IMR-90 (cell line): ENCODE measurements at regions not wholly inside any gene's neighbourhood (a gene's known extent, or its start where the extent isn't known, plus 50 kb on each side); places are given as distances from the start of the nearest gene placed in this dataset.

Experiments used
- BHLHE40 ChIP-seq: fragments of 150-350 bp; IDR thresholded peaks from 2 replicates; pipeline ENCODE4 v1.6.1; 2016; ENCODE audit warnings: mild to moderate bottlenecking, low read depth, low read length
- CEBPB ChIP-seq: IDR thresholded peaks from 2 replicates; pipeline ENCODE4 v1.6.1; 2012; ENCODE audit warnings: low read depth, low read length, improper control_type of control experiment
- FOS ChIP-seq: fragments of 150-350 bp; IDR thresholded peaks from 2 replicates; pipeline ENCODE4 v1.6.1; 2016; ENCODE audit warnings: low read depth, low read length
- NFE2L2 ChIP-seq: fragments of 150-350 bp; IDR thresholded peaks from 2 replicates; pipeline ENCODE4 v1.6.1; 2016; ENCODE audit warnings: low read depth, mild to moderate bottlenecking, low read length
- POLR2A ChIP-seq: IDR thresholded peaks from 2 replicates; pipeline ENCODE4 v1.6.1; 2012; ENCODE audit warnings: mild to moderate bottlenecking, low read depth, low read length
- TF ChIP-seq, protein P1 (sequence below): conservative IDR thresholded peaks from 2 replicates; pipeline ENCODE4 v1.5.1; 2012; ENCODE audit warnings: mild to moderate bottlenecking, low read depth, low read length, improper control_type of control experiment
- TF ChIP-seq, protein P2 (sequence below): fragments of 150-350 bp; IDR thresholded peaks from 2 replicates; pipeline ENCODE4 v1.6.1; 2016; ENCODE audit warnings: low read depth, mild to moderate bottlenecking, low read length, moderate library complexity, borderline replicate concordance

DNA sequence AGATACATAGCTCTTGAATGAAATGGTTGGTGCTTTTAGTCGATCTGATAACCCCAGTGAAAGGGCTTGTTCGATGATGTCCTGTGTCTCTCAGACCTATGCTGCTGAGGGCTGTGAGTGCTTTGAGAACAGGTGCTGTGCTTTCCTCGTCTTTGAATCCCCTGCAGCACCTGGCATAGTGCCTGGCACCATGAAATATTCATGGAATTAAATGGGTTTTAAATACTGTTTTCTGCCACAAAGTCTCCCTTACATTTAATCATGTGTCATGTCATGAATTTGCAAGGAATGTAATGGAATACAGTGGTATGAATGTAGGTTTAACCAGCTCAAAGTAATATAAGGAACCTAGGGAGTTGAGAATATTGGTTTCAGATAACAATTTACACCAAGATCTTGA, 220.5 kb upstream of the PRICKLE1 start:
- TF ChIP-seq, protein P1, sequence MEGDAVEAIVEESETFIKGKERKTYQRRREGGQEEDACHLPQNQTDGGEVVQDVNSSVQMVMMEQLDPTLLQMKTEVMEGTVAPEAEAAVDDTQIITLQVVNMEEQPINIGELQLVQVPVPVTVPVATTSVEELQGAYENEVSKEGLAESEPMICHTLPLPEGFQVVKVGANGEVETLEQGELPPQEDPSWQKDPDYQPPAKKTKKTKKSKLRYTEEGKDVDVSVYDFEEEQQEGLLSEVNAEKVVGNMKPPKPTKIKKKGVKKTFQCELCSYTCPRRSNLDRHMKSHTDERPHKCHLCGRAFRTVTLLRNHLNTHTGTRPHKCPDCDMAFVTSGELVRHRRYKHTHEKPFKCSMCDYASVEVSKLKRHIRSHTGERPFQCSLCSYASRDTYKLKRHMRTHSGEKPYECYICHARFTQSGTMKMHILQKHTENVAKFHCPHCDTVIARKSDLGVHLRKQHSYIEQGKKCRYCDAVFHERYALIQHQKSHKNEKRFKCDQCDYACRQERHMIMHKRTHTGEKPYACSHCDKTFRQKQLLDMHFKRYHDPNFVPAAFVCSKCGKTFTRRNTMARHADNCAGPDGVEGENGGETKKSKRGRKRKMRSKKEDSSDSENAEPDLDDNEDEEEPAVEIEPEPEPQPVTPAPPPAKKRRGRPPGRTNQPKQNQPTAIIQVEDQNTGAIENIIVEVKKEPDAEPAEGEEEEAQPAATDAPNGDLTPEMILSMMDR = no peak
- no peak for TF ChIP-seq POLR2A
- no peak for TF ChIP-seq BHLHE40
- TF ChIP-seq FOS = no peak
- TF ChIP-seq NFE2L2 = no peak
- TF ChIP-seq CEBPB = no peak
- TF ChIP-seq, protein P2, sequence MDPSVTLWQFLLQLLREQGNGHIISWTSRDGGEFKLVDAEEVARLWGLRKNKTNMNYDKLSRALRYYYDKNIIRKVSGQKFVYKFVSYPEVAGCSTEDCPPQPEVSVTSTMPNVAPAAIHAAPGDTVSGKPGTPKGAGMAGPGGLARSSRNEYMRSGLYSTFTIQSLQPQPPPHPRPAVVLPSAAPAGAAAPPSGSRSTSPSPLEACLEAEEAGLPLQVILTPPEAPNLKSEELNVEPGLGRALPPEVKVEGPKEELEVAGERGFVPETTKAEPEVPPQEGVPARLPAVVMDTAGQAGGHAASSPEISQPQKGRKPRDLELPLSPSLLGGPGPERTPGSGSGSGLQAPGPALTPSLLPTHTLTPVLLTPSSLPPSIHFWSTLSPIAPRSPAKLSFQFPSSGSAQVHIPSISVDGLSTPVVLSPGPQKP = no peak
